ENCODE measurements at regions not wholly inside any gene's neighbourhood (a gene's known extent, or its start where the extent isn't known, plus 50 kb on each side); places are given as distances from the start of the nearest gene placed in this dataset.

DNA sequence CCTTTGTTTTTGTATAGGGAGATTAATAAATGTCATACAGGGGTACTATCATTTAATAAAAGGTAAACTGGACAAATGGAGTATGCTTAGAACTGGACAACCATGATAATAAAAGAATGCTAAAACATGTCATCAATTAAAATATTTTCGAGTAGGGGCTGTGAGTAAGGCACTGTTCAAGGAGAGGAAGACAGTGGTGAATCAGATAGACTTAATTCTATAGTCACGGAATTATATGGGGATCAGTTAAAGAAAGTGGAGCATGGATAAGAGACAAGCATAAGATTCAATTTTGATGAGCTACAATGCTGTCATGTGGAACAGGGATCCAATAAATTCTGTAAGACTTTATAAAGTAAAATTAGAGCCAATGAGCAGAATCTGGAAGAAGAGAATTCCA lies 104.5 kb downstream of the HMHB1 start:
- H3K36me3 ChIP-seq (ENCODE audit: control insufficient read depth in 2 of 2, insufficient read depth in 1 of 2, low read length in 2 of 2), result no peaks in the 10 kb centered on the region
- H3K27ac ChIP-seq (ENCODE audit: extremely low read depth, low read depth, low read length), result no peak overlapping the region
- no peak overlapping the region for H3K4me3 ChIP-seq (ENCODE audit: low read depth, low read length)
- ChIA-PET CTCF (interaction anchor here (0.6 kb wide), 2 partner anchors 27 to 232 kb away, joined by 3 read pairs; no protein-coding TSS in a partner anchor), POLR2A (no interaction called here)
- no peaks in the 10 kb centered on the region for H3K9me3 ChIP-seq (ENCODE audit: control insufficient read depth, insufficient read depth, low read depth, low read length)
- TF ChIP-seq GLIS1 (tag by site-specific recombination; IDR thresholded peaks at IDR 0.05) (no peak), ZNF660 (tag by site-specific recombination; IDR thresholded peaks at IDR 0.05) (no peak), ZIC2 (tag by site-specific recombination; IDR thresholded peaks at IDR 0.05) (no peak), ZNF140 (tag by site-specific recombination; IDR thresholded peaks at IDR 0.05) (no peak), KLF1 (tag by site-specific recombination; IDR thresholded peaks at IDR 0.05) (no peak), KLF16 (tag by site-specific recombination; IDR thresholded peaks at IDR 0.05) (no peak), ZNF549 (tag by site-specific recombination; IDR thresholded peaks at IDR 0.05) (no peak), ZNF558 (tag by site-specific recombination; IDR thresholded peaks at IDR 0.05) (no peak), ZNF529 (tag by site-specific recombination; IDR thresholded peaks at IDR 0.05; ENCODE audit: insufficient replicate concordance) (no peak), WT1 (tag by site-specific recombination; IDR thresholded peaks at IDR 0.05) (no peak), ZNF585B (tag by site-specific recombination; IDR thresholded peaks at IDR 0.05) (no peak), MYNN (tag by site-specific recombination; IDR thresholded peaks at IDR 0.05; ENCODE audit: borderline replicate concordance) (no peak), KLF10 (tag by site-specific recombination; IDR thresholded peaks at IDR 0.05) (no peak)
- TF ChIP-seq, protein P1, sequence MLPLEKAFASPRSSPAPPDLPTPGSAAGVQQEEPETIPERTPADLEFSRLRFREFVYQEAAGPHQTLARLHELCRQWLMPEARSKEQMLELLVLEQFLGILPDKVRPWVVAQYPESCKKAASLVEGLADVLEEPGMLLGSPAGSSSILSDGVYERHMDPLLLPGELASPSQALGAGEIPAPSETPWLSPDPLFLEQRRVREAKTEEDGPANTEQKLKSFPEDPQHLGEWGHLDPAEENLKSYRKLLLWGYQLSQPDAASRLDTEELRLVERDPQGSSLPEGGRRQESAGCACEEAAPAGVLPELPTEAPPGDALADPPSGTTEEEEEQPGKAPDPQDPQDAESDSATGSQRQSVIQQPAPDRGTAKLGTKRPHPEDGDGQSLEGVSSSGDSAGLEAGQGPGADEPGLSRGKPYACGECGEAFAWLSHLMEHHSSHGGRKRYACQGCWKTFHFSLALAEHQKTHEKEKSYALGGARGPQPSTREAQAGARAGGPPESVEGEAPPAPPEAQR (tag by site-specific recombination; IDR thresholded peaks at IDR 0.05), result no peak
- TF ChIP-seq, protein P2, sequence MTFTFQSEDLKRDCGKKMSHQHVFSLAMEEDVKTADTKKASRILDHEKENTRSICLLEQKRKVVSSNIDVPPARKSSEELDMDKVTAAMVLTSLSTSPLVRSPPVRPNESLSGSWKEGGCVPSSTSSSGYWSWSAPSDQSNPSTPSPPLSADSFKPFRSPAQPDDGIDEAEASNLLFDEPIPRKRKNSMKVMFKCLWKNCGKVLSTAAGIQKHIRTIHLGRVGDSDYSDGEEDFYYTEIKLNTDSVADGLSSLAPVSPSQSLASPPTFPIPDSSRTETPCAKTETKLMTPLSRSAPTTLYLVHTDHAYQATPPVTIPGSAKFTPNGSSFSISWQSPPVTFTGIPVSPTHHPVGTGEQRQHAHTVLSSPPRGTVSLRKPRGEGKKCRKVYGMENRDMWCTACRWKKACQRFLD (tag by site-specific recombination; IDR thresholded peaks at IDR 0.05), result no peak
- TF ChIP-seq, protein P3, sequence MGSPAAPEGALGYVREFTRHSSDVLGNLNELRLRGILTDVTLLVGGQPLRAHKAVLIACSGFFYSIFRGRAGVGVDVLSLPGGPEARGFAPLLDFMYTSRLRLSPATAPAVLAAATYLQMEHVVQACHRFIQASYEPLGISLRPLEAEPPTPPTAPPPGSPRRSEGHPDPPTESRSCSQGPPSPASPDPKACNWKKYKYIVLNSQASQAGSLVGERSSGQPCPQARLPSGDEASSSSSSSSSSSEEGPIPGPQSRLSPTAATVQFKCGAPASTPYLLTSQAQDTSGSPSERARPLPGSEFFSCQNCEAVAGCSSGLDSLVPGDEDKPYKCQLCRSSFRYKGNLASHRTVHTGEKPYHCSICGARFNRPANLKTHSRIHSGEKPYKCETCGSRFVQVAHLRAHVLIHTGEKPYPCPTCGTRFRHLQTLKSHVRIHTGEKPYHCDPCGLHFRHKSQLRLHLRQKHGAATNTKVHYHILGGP (tag by site-specific recombination; IDR thresholded peaks at IDR 0.05), result no peak
- TF ChIP-seq, protein P4, sequence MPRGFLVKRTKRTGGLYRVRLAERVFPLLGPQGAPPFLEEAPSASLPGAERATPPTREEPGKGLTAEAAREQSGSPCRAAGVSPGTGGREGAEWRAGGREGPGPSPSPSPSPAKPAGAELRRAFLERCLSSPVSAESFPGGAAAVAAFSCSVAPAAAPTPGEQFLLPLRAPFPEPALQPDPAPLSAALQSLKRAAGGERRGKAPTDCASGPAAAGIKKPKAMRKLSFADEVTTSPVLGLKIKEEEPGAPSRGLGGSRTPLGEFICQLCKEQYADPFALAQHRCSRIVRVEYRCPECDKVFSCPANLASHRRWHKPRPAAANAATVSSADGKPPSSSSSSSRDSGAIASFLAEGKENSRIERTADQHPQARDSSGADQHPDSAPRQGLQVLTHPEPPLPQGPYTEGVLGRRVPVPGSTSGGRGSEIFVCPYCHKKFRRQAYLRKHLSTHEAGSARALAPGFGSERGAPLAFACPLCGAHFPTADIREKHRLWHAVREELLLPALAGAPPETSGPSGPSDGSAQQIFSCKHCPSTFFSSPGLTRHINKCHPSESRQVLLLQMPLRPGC (tag by site-specific recombination; IDR thresholded peaks at IDR 0.05), result no peak
- no peaks in the 10 kb centered on the region for H3K4me1 ChIP-seq (ENCODE audit: control insufficient read depth, insufficient read depth, low read length)

DNA sequence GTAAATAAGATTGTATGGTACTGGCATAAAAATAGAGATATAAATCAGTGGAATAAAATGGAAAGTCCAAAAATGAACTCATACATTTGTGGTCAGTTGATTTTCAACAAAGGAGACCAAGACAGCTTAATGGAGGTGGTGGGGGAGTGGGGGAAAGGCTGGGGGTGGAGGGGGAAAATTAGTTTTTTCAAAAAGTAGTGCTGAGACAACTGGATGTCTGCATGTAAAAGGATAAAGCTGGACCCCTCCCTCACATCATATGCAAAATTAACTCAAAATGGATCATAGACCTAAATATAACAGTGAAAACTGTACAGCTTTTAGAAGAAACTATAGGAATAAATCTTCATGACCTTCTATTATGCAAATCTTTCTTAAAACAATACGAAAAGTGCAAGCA lies 107.0 kb downstream of the HMHB1 start:
- POLR2A ChIA-PET, result no interaction called here
- H3K4me1 ChIP-seq (ENCODE audit: control insufficient read depth, insufficient read depth, low read length), result no peaks in the 10 kb centered on the region; the same call in 1 of the 2 replicates
- CTCF ChIA-PET, result no interaction called here
- H3K9me3 ChIP-seq (ENCODE audit: control insufficient read depth, insufficient read depth, low read depth, low read length), result no peaks in the 10 kb centered on the region
- H3K27ac ChIP-seq (ENCODE audit: extremely low read depth, low read depth, low read length), result no peak overlapping the region
- H3K4me3 ChIP-seq (ENCODE audit: low read depth, low read length), result no peak overlapping the region
- no peaks in the 10 kb centered on the region for H3K36me3 ChIP-seq (ENCODE audit: control insufficient read depth in 2 of 2, insufficient read depth in 1 of 2, low read length in 2 of 2)
- TF ChIP-seq, protein P5, sequence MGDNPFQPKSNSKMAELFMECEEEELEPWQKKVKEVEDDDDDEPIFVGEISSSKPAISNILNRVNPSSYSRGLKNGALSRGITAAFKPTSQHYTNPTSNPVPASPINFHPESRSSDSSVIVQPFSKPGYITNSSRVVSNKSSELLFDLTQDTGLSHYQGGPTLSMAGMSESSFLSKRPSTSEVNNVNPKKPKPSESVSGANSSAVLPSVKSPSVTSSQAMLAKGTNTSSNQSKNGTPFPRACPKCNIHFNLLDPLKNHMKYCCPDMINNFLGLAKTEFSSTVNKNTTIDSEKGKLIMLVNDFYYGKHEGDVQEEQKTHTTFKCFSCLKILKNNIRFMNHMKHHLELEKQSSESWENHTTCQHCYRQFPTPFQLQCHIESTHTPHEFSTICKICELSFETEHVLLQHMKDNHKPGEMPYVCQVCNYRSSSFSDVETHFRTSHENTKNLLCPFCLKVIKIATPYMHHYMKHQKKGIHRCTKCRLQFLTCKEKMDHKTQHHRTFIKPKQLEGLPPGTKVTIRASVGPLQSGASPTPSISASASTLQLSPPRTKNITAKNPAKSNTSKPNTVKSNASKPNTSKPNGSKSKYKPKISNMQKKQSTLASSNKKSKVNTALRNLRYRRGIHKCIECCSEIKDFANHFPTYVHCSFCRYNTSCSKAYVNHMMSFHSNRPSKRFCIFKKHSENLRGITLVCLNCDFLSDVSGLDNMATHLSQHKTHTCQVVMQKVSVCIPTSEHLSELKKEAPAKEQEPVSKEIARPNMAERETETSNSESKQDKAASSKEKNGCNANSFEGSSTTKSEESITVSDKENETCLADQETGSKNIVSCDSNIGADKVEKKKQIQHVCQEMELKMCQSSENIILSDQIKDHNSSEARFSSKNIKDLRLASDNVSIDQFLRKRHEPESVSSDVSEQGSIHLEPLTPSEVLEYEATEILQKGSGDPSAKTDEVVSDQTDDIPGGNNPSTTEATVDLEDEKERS (tag by site-specific recombination; IDR thresholded peaks at IDR 0.05), result no peak
- no peak for TF ChIP-seq ZNF561 (tag by site-specific recombination; IDR thresholded peaks at IDR 0.05; ENCODE audit: borderline replicate concordance)
- no peak for TF ChIP-seq ZBTB8A (tag by site-specific recombination; IDR thresholded peaks at IDR 0.05)
- TF ChIP-seq, protein P6, sequence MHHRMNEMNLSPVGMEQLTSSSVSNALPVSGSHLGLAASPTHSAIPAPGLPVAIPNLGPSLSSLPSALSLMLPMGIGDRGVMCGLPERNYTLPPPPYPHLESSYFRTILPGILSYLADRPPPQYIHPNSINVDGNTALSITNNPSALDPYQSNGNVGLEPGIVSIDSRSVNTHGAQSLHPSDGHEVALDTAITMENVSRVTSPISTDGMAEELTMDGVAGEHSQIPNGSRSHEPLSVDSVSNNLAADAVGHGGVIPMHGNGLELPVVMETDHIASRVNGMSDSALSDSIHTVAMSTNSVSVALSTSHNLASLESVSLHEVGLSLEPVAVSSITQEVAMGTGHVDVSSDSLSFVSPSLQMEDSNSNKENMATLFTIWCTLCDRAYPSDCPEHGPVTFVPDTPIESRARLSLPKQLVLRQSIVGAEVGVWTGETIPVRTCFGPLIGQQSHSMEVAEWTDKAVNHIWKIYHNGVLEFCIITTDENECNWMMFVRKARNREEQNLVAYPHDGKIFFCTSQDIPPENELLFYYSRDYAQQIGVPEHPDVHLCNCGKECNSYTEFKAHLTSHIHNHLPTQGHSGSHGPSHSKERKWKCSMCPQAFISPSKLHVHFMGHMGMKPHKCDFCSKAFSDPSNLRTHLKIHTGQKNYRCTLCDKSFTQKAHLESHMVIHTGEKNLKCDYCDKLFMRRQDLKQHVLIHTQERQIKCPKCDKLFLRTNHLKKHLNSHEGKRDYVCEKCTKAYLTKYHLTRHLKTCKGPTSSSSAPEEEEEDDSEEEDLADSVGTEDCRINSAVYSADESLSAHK (tag by site-specific recombination; IDR thresholded peaks at IDR 0.05), result no peak
- TF ChIP-seq ZNF133 (tag by site-specific recombination; IDR thresholded peaks at IDR 0.05), result no peak
- TF ChIP-seq, protein P7, sequence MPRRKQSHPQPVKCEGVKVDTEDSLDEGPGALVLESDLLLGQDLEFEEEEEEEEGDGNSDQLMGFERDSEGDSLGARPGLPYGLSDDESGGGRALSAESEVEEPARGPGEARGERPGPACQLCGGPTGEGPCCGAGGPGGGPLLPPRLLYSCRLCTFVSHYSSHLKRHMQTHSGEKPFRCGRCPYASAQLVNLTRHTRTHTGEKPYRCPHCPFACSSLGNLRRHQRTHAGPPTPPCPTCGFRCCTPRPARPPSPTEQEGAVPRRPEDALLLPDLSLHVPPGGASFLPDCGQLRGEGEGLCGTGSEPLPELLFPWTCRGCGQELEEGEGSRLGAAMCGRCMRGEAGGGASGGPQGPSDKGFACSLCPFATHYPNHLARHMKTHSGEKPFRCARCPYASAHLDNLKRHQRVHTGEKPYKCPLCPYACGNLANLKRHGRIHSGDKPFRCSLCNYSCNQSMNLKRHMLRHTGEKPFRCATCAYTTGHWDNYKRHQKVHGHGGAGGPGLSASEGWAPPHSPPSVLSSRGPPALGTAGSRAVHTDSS (tag by site-specific recombination; IDR thresholded peaks at IDR 0.05), result no peak
- TF ChIP-seq ZNF624 (tag by site-specific recombination; IDR thresholded peaks at IDR 0.05), result no peak
